Cardiac fibroblast (primary cell): ENCODE measurements at regions not wholly inside any gene's neighbourhood (a gene's known extent, or its start where the extent isn't known, plus 50 kb on each side); places are given as distances from the start of the nearest gene placed in this dataset.

Experiments
- DNase-seq, 2 donors: peaks; one replicate each; pipeline versions ENCODE4 v3.0.0 to v3.0.0-alpha.2; 2010; ENCODE audit warnings: low read depth in 2 of 2
- H3K4me3 ChIP-seq, 2 donors: replicated peaks in 1 of 2; 1 replicate in 1 of 2; 2 replicates in 1 of 2; pipeline ENCODE4 v1.5.1; 2011; ENCODE audit warnings: low read depth in 2 of 2, low read length in 2 of 2, mild to moderate bottlenecking in 2 of 2, moderate library complexity in 1 of 2
- CTCF ChIP-seq: IDR thresholded peaks from one replicate; pipeline ENCODE4 v1.5.1; 2011; ENCODE audit warnings: low read depth, mild to moderate bottlenecking, low read length, inconsistent platforms

GRCh38 chr17:70024253-70024652 lies 50.8 kb upstream of the KCNJ16 start:
- no peak overlapping the region for H3K4me3 ChIP-seq
- DNase-seq, result no peak
- no peak for TF ChIP-seq CTCF
